ENCODE measurements at regions not wholly inside any gene's neighbourhood (a gene's known extent, or its start where the extent isn't known, plus 50 kb on each side); places are given as distances from the start of the nearest gene placed in this dataset.

DNA sequence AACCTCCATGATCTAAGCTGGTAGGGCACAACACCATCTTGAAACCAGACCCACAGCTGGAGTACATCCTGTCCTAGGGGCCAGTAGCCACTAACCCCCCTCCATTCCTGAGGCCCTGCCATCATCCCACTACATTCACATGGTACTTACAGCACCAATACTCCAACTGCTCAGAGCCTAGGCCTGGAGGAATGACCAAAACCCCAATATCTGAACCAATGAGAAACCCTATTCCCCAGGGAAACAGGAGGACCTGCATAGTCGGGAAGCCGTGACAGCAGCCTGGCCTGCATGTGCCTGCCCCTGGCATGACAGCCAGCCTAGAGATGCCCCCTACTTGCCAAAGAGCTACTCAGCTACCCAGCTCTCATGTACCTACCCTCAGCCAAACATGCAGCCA is 65.4 kb upstream of the DMRT1 start:
- intact Hi-C loops (cut with micrococcal nuclease; ENCODE audit: unreplicated experiment) = no loop called here
- POLR2A ChIA-PET = interaction anchor here (0.6 kb wide), 1 partner anchor 28 kb away, joined by 3 read pairs; no protein-coding TSS in a partner anchor
- Histone ChIP-seq H3K4me1 (ENCODE audit: insufficient read depth, low read length, poor library complexity, severe bottlenecking) (no peaks in the 10 kb centered on the region), H3K9me2 (ENCODE audit: insufficient read depth, low read length) (no peaks in the 10 kb centered on the region), H3K9me3 (ENCODE audit: low read length) (no peaks in the 10 kb centered on the region), H2AFZ (ENCODE audit: low read length) (no peak overlapping the region), H3K4me2 (ENCODE audit: low read length) (no peak overlapping the region), H3K79me2 (ENCODE audit: insufficient read depth, low read depth, low read length) (no peaks in the 10 kb centered on the region), H3K4me3 (ENCODE audit: low read depth, low read length, poor library complexity, severe bottlenecking) (no peak overlapping the region), H4K20me1 (ENCODE audit: insufficient read depth, low read length) (no peaks in the 10 kb centered on the region), H3K36me3 (ENCODE audit: insufficient read depth, low read length) (no peaks in the 10 kb centered on the region), H3K27ac (ENCODE audit: low read depth, low read length, poor library complexity, severe bottlenecking) (no peak overlapping the region)
- CTCF ChIA-PET (ENCODE audit: unreplicated experiment) = no interaction called here
- no TSS peak for BruUV-seq (replicated peaks)
- DNase-seq (ENCODE audit: low spot score) = no peak
- TF ChIP-seq CTCF (conservative IDR thresholded peaks at IDR 0.05; ENCODE audit: low read length) (no peak), EZH2phosphoT487 (IDR thresholded peaks at IDR 0.05; ENCODE audit: borderline replicate concordance, low read depth, low read length) (no peak)

GRCh38 chr9:777978-778377 is 63.5 kb upstream of the DMRT1 start:
- Histone ChIP-seq H3K27ac (ENCODE audit: low read depth, low read length, poor library complexity, severe bottlenecking) (no peak overlapping the region), H3K4me1 (ENCODE audit: insufficient read depth, low read length, poor library complexity, severe bottlenecking) (no peaks in the 10 kb centered on the region), H4K20me1 (ENCODE audit: insufficient read depth, low read length) (no peaks in the 10 kb centered on the region), H3K4me3 (ENCODE audit: low read depth, low read length, poor library complexity, severe bottlenecking) (no peak overlapping the region), H3K36me3 (ENCODE audit: insufficient read depth, low read length) (no peaks in the 10 kb centered on the region), H3K9me2 (ENCODE audit: insufficient read depth, low read length) (no peaks in the 10 kb centered on the region), H2AFZ (ENCODE audit: low read length) (no peak overlapping the region), H3K9me3 (ENCODE audit: low read length) (no peaks in the 10 kb centered on the region), H3K4me2 (ENCODE audit: low read length) (no peak overlapping the region), H3K79me2 (ENCODE audit: insufficient read depth, low read depth, low read length) (no peaks in the 10 kb centered on the region)
- ChIA-PET CTCF (ENCODE audit: unreplicated experiment) (no interaction called here), POLR2A (interaction anchor here (0.6 to 1.9 kb wide), 7 partner anchors 10 to 231 kb away, joined by 3 to 8 read pairs (median 3); no protein-coding TSS in a partner anchor)
- TF ChIP-seq EZH2phosphoT487 (IDR thresholded peaks at IDR 0.05; ENCODE audit: borderline replicate concordance, low read depth, low read length) (no peak), CTCF (conservative IDR thresholded peaks at IDR 0.05; ENCODE audit: low read length) (no peak)
- intact Hi-C loops (cut with micrococcal nuclease; ENCODE audit: unreplicated experiment) = no loop called here
- BruUV-seq (replicated peaks) = no TSS peak
- no peak for DNase-seq (ENCODE audit: low spot score)

- Histone ChIP-seq H3K79me2 (ENCODE audit: insufficient read depth, low read depth, low read length) (no peaks in the 10 kb centered on the region), H3K9me2 (ENCODE audit: insufficient read depth, low read length) (no peaks in the 10 kb centered on the region), H3K4me1 (ENCODE audit: insufficient read depth, low read length, poor library complexity, severe bottlenecking) (no peaks in the 10 kb centered on the region), H3K9me3 (ENCODE audit: low read length) (no peaks in the 10 kb centered on the region), H4K20me1 (ENCODE audit: insufficient read depth, low read length) (no peaks in the 10 kb centered on the region), H3K36me3 (ENCODE audit: insufficient read depth, low read length) (no peaks in the 10 kb centered on the region), H3K4me2 (ENCODE audit: low read length) (no peak overlapping the region), H3K4me3 (ENCODE audit: low read depth, low read length, poor library complexity, severe bottlenecking) (no peak overlapping the region), H2AFZ (ENCODE audit: low read length) (no peak overlapping the region), H3K27ac (ENCODE audit: low read depth, low read length, poor library complexity, severe bottlenecking) (no peak overlapping the region)
- intact Hi-C loops (cut with micrococcal nuclease; ENCODE audit: unreplicated experiment) = no loop called here
- POLR2A ChIA-PET = no interaction called here
- DNase-seq (ENCODE audit: low spot score) = no peak
- TF ChIP-seq CTCF (conservative IDR thresholded peaks at IDR 0.05; ENCODE audit: low read length) (no peak), EZH2phosphoT487 (IDR thresholded peaks at IDR 0.05; ENCODE audit: borderline replicate concordance, low read depth, low read length) (no peak)
- CTCF ChIA-PET (ENCODE audit: unreplicated experiment) = no interaction called here
- no TSS peak for BruUV-seq (replicated peaks)
These were observed 57.3 kb upstream of the DMRT1 start for GRCh38 chr9:784202-784601.

All from OCI-LY7 (cell line).